ENCODE measurements at regions not wholly inside any gene's neighbourhood (a gene's known extent, or its start where the extent isn't known, plus 50 kb on each side); places are given as distances from the start of the nearest gene placed in this dataset.

GRCh38 chr7:156143158-156143557 is 330.9 kb upstream of the SHH start:
- Histone ChIP-seq H3K4me3 (ENCODE audit: low read length) (no peak overlapping the region), H3K27me3 (ENCODE audit: control insufficient read depth in 1 of 2, insufficient read depth in 2 of 2, low read length in 2 of 2) (peaks cover 0 to 3% of the 10 kb centered on the region in 2 experiments), H3K9me3 (ENCODE audit: control insufficient read depth in 1 of 2, insufficient read depth in 1 of 2, low read length in 2 of 2) (peaks cover 0 to 10% of the 10 kb centered on the region in 2 experiments), H3K4me1 (ENCODE audit: insufficient read depth, low read length) (no peaks in the 10 kb centered on the region), H3K27ac (ENCODE audit: low read depth in 1 of 2, low read length in 2 of 2) (no peak overlapping the region), H3K36me3 (ENCODE audit: insufficient read depth, low read length) (no peaks in the 10 kb centered on the region)
- Mint-ChIP-seq H3K4me1 (ENCODE audit: low read depth) (no peaks in the 10 kb centered on the region), H3K27ac (no peak overlapping the region), H3K27me3 (peaks cover 28% of the 10 kb centered on the region), H3K9me3 (no peaks in the 10 kb centered on the region), H3K36me3 (ENCODE audit: low read depth) (no peaks in the 10 kb centered on the region), H3K4me3 (no peak overlapping the region)
- ChIA-PET POLR2A (no interaction called here), CTCF (no interaction called here)
- ATAC-seq (ENCODE audit: poor library complexity) (no peak), DNase-seq (no peak)
- intact Hi-C loops (cut with DNase I, micrococcal nuclease), result no loop called here
- TF ChIP-seq CTCF (IDR thresholded peaks at IDR 0.05), result no peak

DNA sequence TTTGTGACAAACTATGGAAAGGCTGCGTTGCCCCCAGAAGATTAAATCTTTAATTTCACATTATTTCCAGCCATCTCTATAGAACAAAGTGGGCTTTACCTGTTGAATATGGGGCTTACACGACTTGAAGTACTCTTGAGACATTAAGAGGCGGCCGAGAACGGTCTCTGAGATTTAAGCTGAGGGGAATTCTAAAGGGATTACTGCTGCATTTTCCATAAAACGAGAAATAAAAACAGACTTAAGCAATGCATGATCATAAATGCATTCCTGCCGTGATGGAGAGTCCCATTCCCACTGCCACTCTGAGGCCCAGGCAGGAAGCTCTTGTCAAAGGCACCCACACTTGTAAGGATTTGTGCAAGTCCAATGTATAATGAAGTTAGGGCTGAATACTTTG is 329.7 kb upstream of the SHH start:
- POLR2A ChIA-PET, result no interaction called here
- Histone ChIP-seq H3K27me3 (ENCODE audit: control insufficient read depth in 1 of 2, insufficient read depth in 2 of 2, low read length in 2 of 2) (peaks cover 0 to 3% of the 10 kb centered on the region in 2 experiments), H3K4me1 (ENCODE audit: insufficient read depth, low read length) (no peaks in the 10 kb centered on the region), H3K36me3 (ENCODE audit: insufficient read depth, low read length) (no peaks in the 10 kb centered on the region), H3K4me3 (ENCODE audit: low read length) (no peak overlapping the region), H3K9me3 (ENCODE audit: control insufficient read depth in 1 of 2, insufficient read depth in 1 of 2, low read length in 2 of 2) (peaks cover 0 to 10% of the 10 kb centered on the region in 2 experiments), H3K27ac (ENCODE audit: low read depth in 1 of 2, low read length in 2 of 2) (no peak overlapping the region)
- H3K4me1 Mint-ChIP-seq (ENCODE audit: low read depth), result no peaks in the 10 kb centered on the region
- no peak overlapping the region for H3K4me3 Mint-ChIP-seq
- ATAC-seq (ENCODE audit: poor library complexity) (no peak), DNase-seq (no peak)
- CTCF ChIA-PET, result no interaction called here
- no peaks in the 10 kb centered on the region for H3K36me3 Mint-ChIP-seq (ENCODE audit: low read depth)
- H3K9me3 Mint-ChIP-seq, result no peaks in the 10 kb centered on the region
- no peak overlapping the region for H3K27ac Mint-ChIP-seq
- intact Hi-C loops (cut with DNase I, micrococcal nuclease), result no loop called here
- no peak for TF ChIP-seq CTCF (IDR thresholded peaks at IDR 0.05)
- H3K27me3 Mint-ChIP-seq, result peaks cover 28% of the 10 kb centered on the region

GRCh38 chr7:156140896-156141295 is 328.6 kb upstream of the SHH start:
- Mint-ChIP-seq H3K36me3 (ENCODE audit: low read depth) (no peaks in the 10 kb centered on the region), H3K27me3 (peaks cover 25% of the 10 kb centered on the region), H3K9me3 (no peaks in the 10 kb centered on the region), H3K4me3 (no peak overlapping the region), H3K27ac (no peak overlapping the region), H3K4me1 (ENCODE audit: low read depth) (no peaks in the 10 kb centered on the region)
- TF ChIP-seq CTCF (IDR thresholded peaks at IDR 0.05), result no peak
- H3K27ac ChIP-seq (ENCODE audit: low read depth in 1 of 2, low read length in 2 of 2), result no peak overlapping the region
- ATAC-seq (ENCODE audit: poor library complexity) (no peak), DNase-seq (no peak)
- H3K4me1 ChIP-seq (ENCODE audit: insufficient read depth, low read length), result no peaks in the 10 kb centered on the region
- ChIA-PET CTCF (no interaction called here), POLR2A (no interaction called here)
- intact Hi-C loops (cut with DNase I, micrococcal nuclease), result no loop called here
- peaks cover 0 to 3% of the 10 kb centered on the region in 2 experiments for H3K27me3 ChIP-seq (ENCODE audit: control insufficient read depth in 1 of 2, insufficient read depth in 2 of 2, low read length in 2 of 2)
- no peak overlapping the region for H3K4me3 ChIP-seq (ENCODE audit: low read length)
- peaks cover 0 to 10% of the 10 kb centered on the region in 2 experiments for H3K9me3 ChIP-seq (ENCODE audit: control insufficient read depth in 1 of 2, insufficient read depth in 1 of 2, low read length in 2 of 2)
- no peaks in the 10 kb centered on the region for H3K36me3 ChIP-seq (ENCODE audit: insufficient read depth, low read length)

Measured in CD4-positive, alpha-beta T cell (primary cell).